ENCODE measurements at regions not wholly inside any gene's neighbourhood (a gene's known extent, or its start where the extent isn't known, plus 50 kb on each side); places are given as distances from the start of the nearest gene placed in this dataset.

- no peak overlapping the region for H3K27ac ChIP-seq (ENCODE audit: low read depth, low read length, poor library complexity, severe bottlenecking)
- H3K9me2 ChIP-seq (ENCODE audit: low read depth, low read length), result no peaks in the 10 kb centered on the region
- no peak overlapping the region for H3K4me2 ChIP-seq (ENCODE audit: low read length)
- no peaks in the 10 kb centered on the region for H3K36me3 ChIP-seq (ENCODE audit: insufficient read depth, low read length)
- no peak overlapping the region for H3K4me3 ChIP-seq (ENCODE audit: low read depth, low read length, poor library complexity, severe bottlenecking)
- H3K27me3 ChIP-seq (ENCODE audit: insufficient read depth, low read length), result no peaks in the 10 kb centered on the region
- H3K79me2 ChIP-seq (ENCODE audit: insufficient read depth, low read length), result no peaks in the 10 kb centered on the region
- no peaks in the 10 kb centered on the region for H3K9me3 ChIP-seq (ENCODE audit: low read length)
- no peak overlapping the region for H3K9ac ChIP-seq (ENCODE audit: low read length)
- TF ChIP-seq EZH2 (IDR thresholded peaks at IDR 0.05; ENCODE audit: borderline replicate concordance, low read length) (no peak), CTCF (IDR thresholded peaks at IDR 0.05; ENCODE audit: low read length) (no peak)
- H2AFZ ChIP-seq (ENCODE audit: low read length), result no peak overlapping the region
- H3F3A ChIP-seq (ENCODE audit: insufficient read depth, low read length), result no peaks in the 10 kb centered on the region
- no peaks in the 10 kb centered on the region for H3K4me1 ChIP-seq (ENCODE audit: insufficient read depth, low read length, severe bottlenecking)
- H4K20me1 ChIP-seq (ENCODE audit: insufficient read depth, low read length), result no peaks in the 10 kb centered on the region
Measured at GRCh38 chr12:107634530-107634929, 51.1 kb upstream of the PWP1 start.

GRCh38 chr12:107635139-107635538 is 50.5 kb upstream of the PWP1 start:
- Histone ChIP-seq H3K4me2 (ENCODE audit: low read length) (no peak overlapping the region), H3K27me3 (ENCODE audit: insufficient read depth, low read length) (no peaks in the 10 kb centered on the region), H3K36me3 (ENCODE audit: insufficient read depth, low read length) (no peaks in the 10 kb centered on the region), H2AFZ (ENCODE audit: low read length) (no peak overlapping the region), H3K79me2 (ENCODE audit: insufficient read depth, low read length) (no peaks in the 10 kb centered on the region), H3K9ac (ENCODE audit: low read length) (no peak overlapping the region), H4K20me1 (ENCODE audit: insufficient read depth, low read length) (no peaks in the 10 kb centered on the region), H3K27ac (ENCODE audit: low read depth, low read length, poor library complexity, severe bottlenecking) (no peak overlapping the region), H3K9me2 (ENCODE audit: low read depth, low read length) (no peaks in the 10 kb centered on the region), H3F3A (ENCODE audit: insufficient read depth, low read length) (no peaks in the 10 kb centered on the region), H3K4me3 (ENCODE audit: low read depth, low read length, poor library complexity, severe bottlenecking) (no peak overlapping the region), H3K4me1 (ENCODE audit: insufficient read depth, low read length, severe bottlenecking) (no peaks in the 10 kb centered on the region), H3K9me3 (ENCODE audit: low read length) (no peaks in the 10 kb centered on the region)
- TF ChIP-seq EZH2 (IDR thresholded peaks at IDR 0.05; ENCODE audit: borderline replicate concordance, low read length) (no peak), CTCF (IDR thresholded peaks at IDR 0.05; ENCODE audit: low read length) (no peak)

Measured in OCI-LY1 (cell line).